HG03558 (cell line): ENCODE measurements at regions not wholly inside any gene's neighbourhood (a gene's known extent, or its start where the extent isn't known, plus 50 kb on each side); places are given as distances from the start of the nearest gene placed in this dataset.
"Not testable (repeated sequence)": the region's sequence is repeated elsewhere in the genome, so short reads cannot be mapped to it uniquely, and the experiment has no call there.

ENCODE experiments used
- ATAC-seq: cut with Tn5 transposase; IDR thresholded peaks from one replicate; pipeline ENCODE4 v1.9.1; 2021; ENCODE audit warnings: moderate number of reproducible peaks; ENCODE audit not compliant: unreplicated experiment; ENCODE audit errors: extremely low read depth

DNA sequence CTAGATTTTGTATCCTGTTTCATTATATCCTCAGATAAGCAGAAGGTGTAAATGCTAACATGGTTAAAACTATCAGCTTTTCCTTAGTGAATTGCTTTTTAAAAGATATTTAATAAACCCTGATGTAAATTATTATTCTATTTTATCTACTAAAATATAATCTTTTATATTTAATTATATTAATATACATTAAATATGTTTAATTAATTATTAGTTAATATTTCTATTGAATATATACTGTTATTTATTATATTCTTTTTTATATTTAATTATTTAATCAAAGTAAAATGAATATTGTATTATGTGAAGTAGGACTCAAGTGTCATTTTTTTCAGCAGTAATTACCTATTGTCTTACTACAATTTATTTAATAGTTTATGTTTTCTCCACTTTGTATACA is 179.7 kb upstream of the ADGRL4 start:
- ATAC-seq = no peak

DNA sequence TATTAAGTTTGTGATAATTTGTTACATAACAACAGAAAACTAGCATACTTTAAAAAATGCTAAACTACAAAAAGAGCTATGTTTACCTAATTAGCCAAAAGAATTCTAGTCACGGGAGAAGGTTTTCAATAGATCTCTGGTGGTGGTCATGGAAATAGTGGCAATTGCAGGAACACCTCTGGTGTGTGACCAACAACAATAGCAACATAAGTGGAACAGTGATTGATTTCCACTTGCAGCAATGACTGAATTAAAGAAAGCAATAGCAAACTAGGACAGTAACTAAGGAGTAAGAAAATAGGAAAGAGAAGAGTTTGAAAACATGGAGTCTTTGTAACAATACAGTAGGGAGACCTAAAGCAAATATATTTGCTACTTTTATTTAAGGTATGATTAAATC is 171.3 kb upstream of the ADGRL4 start:
- ATAC-seq = no peak

GRCh38 chr1:79161077-79161476 is 154.5 kb upstream of the ADGRL4 start:
- no peak for ATAC-seq

DNA sequence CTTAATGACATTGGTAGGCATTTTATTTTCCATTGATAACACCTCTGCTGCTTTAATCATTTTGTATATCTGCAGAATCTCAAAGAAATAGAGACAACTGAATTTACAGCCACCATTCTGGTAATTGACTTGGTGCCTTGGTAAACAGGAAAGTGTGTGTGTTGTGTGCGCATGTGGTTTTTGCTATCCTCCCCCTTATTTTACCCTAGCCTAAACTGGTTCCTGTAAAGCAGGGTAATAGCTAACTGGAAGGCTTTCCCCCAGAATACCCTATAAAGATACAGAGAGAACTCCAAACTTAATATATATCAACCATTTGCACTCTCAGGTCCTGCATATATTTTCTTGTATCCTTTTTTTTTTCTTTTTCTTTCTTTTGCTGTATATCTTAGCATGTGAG is 149.5 kb upstream of the ADGRL4 start:
- ATAC-seq = no peak

DNA sequence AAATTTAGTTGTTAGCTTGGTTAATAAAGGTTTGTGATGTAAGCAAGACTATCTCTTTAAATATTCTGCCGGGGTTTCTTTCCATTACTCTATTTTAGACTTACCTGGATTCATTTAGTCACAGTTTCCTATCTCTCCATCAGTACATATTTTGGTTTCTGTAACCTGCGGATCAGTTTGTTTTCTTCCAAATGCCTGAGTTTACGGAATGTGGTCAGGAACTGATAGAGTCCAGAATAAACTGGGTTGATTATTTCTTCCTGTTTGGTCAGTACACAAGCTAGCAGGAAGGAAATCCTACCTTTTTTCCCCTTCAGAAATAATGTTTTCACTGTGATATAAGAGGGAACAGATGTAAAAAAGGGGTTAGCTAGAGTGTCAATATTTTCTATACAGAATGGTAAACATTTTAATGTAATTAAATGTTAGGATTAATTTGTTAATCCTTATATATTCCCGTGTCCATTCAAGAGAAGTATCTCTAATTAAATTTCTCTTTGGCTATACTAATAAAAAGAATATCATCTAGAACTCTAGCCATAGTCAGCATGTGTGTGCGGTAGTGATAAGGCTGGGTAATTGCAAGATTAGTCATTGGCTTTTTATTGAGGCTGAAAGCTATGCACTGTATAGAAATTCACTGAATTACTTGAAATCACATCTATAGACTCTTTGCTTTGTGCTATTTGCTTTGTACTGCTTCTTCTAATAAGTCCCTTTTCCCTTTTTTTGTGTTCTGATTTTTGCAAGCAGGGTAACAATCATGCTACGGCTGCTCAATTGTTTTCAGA is 144.7 kb upstream of the ADGRL4 start:
- no peak for ATAC-seq

DNA sequence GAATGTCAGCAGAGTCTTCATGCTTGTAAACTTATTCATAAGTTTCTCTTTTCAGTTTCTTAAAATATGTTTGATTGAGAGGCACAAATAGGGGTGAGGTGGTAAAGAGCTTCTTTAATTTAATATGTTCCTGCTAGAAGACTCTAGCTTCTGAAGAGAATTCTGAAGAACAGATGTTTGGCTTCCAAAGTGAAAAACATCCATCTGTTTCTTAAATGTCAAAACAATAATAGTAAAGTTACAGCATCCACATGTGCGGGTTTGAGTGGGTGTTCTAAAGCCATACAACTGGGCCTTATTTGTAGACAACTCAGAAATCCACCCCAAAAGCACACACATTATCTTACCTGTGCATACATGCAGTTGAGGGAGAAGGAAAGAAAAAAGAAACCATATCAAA is 144.0 kb upstream of the ADGRL4 start:
- no peak for ATAC-seq

DNA sequence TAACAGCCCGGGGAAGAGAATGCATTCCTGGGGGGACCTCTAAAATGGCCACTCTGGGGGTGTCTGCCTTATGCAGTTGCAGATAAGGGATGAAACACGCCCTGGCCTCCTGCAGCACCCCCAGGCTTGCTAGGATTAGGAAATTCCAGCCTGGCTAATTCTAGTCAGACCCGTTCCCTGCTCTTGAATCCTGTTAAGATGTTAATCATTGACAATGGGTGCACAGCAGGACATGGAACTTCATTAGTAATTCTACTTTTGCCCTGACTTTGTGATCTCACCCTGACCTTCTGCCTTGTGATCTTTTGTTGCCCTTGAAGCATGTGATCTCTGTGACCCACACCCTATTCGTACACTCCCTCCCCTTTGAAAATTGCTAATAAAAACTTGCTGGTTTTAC is 131.7 kb upstream of the ADGRL4 start:
- ATAC-seq = not testable (repeated sequence)

DNA sequence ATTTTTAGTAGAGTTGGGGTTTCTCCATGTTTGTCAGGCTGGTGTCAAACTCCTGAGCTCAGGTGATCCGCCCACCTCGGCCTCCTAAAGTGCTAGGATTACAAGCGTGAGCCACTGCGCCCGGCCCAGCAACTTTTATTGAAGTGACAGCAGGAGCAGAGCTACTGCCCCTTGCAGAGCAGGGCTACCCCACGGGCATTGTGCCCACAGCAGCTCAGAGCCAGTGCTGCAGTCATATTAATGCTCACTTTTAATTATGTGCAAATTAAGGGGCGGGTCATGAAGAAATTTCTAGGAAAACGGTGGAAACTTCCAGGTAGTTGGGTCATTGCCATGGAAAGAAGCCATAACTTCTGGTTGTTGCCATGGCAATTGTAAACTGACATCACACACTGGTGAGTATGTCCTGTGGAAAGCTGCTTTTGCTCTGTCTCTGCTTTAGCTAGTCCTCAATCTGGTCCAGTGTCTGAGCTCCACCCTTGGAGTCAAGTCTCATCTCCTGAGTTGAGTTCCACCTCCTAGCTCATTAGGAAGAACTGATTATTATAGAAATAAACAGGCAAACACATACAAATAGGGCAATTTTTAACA is 127.3 kb upstream of the ADGRL4 start:
- ATAC-seq = no peak

- ATAC-seq = no peak
Measured at GRCh38 chr1:79131626-79132025, 125.1 kb upstream of the ADGRL4 start.

DNA sequence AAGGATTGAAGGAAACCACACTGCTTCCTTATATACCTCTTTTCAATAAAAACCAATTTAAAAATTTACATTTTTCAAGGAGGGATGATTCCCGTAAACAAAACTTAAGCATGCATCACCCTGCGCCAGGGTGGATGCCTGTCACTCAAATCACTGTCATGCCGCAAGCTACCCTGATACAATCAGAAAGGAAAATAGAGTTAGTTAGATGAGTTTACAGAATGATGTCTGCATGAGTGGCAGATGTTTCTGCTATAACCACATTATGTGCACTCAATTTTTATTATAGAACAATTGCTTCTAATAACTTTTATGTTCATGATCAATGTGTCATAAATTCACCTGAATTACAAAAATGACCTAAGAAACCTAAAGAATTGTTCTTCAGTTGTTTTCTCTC is 123.4 kb upstream of the ADGRL4 start:
- no peak for ATAC-seq

DNA sequence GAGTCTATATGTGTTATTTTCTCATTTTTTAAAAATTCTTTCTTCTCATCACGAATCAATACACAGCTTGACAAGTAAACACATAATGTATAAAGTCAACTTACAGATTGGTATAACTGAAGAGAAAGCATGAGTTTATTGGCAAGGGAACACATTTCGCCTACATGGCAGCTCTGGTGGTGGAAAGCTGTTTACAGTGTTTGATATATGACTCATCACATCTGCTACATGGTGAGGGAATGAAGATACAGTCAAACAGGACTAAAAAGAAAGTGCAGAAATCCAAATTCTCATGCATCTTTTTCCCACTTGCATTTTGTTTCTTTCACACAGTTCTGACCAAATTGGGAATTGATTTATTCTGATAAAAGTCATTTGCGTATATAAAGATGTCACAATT is 122.2 kb upstream of the ADGRL4 start:
- no peak for ATAC-seq

DNA sequence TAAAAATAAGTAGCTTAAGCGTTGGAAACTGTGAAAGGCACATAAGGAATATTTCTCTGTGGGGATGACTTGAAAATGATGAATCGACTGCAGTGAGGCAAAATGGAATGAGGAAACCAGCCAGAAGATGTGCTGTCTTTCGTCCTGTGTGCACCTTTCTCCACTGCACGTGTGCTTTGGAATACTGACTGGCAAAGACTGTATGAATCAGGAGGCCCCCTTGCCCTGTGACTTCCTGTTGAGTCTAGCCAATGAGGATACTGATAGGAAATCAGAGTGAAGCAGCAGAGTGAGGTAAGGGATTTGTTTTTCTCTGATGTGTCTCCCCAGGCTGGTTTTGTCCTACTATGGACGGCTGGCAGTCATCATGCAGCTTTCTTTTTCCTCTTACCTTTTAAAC is 118.2 kb upstream of the ADGRL4 start:
- no peak for ATAC-seq

GRCh38 chr1:79122521-79122920 is 116.0 kb upstream of the ADGRL4 start:
- ATAC-seq = no peak

GRCh38 chr1:79117376-79117775 is 110.8 kb upstream of the ADGRL4 start:
- ATAC-seq = no peak

GRCh38 chr1:79113836-79114235 is 107.3 kb upstream of the ADGRL4 start:
- ATAC-seq = no peak

DNA sequence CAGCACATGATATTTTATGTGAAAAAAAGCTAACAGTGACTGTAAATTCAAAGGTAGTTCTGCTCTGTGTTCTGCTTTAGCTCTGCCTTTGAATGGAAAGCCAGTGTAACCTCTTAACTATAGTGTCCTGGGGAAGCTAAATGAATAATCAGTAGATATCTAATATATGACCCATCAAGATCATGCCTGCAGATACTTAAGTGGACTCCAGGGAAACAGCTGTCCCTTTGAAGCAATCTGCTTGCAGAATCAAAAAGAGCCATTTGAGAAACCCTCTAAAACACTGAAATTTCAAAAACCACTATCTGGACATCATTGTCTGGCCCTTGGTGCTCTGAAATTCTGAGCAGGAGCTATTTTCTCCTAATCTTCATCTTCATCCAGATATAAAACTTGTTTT is 104.2 kb upstream of the ADGRL4 start:
- no peak for ATAC-seq

- no peak for ATAC-seq
Measured at GRCh38 chr1:79109445-79109844, 102.9 kb upstream of the ADGRL4 start.

DNA sequence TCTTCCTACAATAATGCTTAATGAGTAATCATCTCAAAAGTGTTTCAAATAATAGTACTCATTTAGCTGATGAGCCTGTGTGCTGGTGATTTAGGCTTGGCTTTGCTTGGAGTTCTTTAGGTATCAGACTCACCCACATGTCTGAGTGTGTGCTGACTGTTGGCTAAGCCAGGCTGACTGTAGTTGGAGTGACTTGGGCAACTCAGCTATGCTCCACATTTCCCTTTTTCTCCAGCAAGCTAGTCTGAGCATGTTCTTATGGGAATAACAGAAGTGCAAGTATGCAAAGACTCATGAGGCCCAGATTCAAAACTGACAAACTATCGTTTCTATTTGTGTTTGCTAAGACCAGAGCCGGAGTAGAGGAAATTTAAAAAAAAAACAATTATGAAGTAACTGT is 99.0 kb upstream of the ADGRL4 start:
- ATAC-seq = no peak

DNA sequence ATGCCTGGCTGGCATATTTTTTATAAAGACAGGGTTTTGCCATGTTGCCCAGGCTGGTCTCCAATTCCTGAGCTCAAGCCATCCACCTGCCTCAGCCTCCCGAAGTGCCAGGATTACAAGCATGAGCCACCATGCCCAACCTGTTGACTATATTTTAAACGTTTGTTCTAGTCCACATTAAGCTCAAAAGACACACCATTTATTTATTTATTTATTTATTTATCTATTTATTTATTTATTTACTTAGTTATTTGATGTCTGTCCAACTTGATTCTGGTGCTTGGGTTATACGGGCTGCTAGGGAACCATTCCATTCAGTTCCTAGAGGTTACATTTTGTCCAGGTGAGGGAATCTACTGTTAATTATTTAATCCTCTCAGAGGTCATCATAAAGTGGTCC is 98.1 kb upstream of the ADGRL4 start:
- no peak for ATAC-seq

DNA sequence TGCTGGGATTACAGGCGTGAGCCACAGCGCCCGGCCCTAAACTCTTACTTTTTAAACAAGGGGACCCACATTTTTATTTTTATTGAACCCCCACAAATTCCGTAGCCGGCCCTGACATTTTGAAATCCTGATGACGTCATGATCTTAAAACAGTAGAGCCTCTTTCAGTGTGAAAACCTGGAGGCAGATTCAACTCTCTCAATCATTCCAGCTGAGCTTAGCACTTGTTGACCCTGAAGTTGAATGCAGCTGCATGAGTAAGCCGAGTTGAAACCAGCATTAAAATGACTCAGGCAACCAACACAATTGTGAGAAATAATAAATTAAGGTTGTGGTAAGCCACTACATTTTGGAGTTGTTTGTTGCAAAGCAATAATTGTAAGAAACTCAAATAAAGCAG is 93.9 kb upstream of the ADGRL4 start:
- no peak for ATAC-seq

GRCh38 chr1:79090985-79091384 is 84.5 kb upstream of the ADGRL4 start:
- ATAC-seq = no peak

DNA sequence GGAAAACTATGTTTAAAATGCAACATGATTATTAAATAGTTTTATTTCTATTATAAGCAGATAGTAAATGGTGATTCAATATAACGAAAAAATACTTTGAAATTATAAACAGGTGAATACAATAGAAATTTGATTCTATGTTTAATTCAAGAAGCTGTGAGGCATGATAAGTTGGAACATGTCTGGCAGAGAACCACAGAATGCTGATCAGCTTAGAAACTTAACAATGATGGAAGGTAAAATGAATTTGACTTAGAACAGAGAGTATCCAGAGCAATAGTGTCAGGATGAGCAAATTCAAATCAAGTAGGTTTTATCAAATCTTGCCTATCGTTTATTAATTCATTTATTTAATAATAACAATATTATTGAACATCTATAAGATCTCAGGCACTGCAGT is 83.4 kb upstream of the ADGRL4 start:
- no peak for ATAC-seq
